ENCODE measurements at regions not wholly inside any gene's neighbourhood (a gene's known extent, or its start where the extent isn't known, plus 50 kb on each side); places are given as distances from the start of the nearest gene placed in this dataset.

DNA sequence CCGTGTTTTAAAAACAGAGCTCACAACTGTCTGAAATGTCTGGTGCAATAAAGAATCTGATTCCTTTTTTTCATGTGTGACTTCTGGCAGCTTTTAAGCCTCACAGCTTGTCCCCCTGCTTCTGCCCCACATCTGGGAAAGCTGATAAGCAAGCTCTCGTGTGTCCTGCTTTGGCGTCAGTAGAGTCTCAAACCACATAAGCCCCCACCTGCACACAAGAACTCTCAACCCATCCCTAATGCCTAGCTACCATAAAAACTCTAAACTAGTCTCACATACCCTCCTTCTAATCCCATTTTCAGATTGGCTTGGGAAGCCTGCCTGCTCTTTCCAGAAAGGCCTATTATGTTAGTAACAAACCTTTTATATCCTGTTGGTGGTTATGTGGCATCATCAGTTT is 94.6 kb upstream of the DAB1 start:
- DNase-seq (ENCODE audit: low spot score in 2 of 2) (no peak), ATAC-seq (replicated peaks; ENCODE audit: extremely low read depth, poor library complexity, severe bottlenecking) (no peak)
- Mint-ChIP-seq H3K4me1 (no peaks in the 10 kb centered on the region), H3K4me3 (no peak overlapping the region), H3K36me3 (ENCODE audit: insufficient read depth) (no peaks in the 10 kb centered on the region), H3K27ac (ENCODE audit: low read depth) (no peak overlapping the region), H3K9me3 (no peaks in the 10 kb centered on the region), H3K27me3 (peaks cover 28% of the 10 kb centered on the region)

DNA sequence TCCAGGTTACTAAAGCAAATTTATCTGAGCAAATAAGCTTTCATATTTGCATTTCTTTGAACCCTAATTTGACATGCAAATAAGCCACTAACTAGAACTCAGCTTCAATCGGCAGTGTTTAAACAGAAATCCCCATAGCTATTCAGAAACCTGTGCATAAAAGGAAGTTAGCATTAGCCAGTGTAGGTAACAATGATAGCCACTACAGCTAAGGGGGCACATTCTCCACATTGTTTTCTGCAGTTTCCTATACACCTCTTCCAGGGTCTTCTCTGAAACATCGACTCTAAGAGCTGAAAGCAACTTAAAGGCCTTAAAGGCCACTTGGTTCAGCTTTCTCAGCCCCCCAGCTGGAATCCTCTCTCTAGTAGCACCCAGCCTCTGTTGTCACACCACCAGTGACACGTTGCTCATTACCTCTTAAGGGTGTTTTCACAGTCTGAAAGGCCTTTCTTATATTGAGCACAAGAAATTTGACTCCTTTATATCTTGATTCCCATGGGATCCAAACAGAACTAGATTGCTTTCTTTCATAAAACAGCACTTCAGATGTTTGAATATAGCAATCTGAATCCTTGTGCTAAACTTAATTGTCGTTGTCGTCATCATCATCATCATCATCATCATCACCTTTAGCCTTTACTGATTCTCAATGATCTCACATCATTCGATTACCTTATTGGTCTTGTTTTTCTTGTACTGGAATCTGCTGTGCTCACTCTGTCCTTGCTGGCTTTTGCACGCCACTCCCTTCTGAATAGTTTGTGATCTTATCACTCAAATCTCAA is 93.9 kb upstream of the DAB1 start:
- Mint-ChIP-seq H3K4me1 (no peaks in the 10 kb centered on the region), H3K27ac (ENCODE audit: low read depth) (no peak overlapping the region), H3K9me3 (no peaks in the 10 kb centered on the region), H3K4me3 (no peak overlapping the region), H3K36me3 (ENCODE audit: insufficient read depth) (no peaks in the 10 kb centered on the region), H3K27me3 (peaks cover 35% of the 10 kb centered on the region)
- ATAC-seq (replicated peaks; ENCODE audit: extremely low read depth, poor library complexity, severe bottlenecking) (no peak), DNase-seq (ENCODE audit: low spot score in 2 of 2) (no peak)

DNA sequence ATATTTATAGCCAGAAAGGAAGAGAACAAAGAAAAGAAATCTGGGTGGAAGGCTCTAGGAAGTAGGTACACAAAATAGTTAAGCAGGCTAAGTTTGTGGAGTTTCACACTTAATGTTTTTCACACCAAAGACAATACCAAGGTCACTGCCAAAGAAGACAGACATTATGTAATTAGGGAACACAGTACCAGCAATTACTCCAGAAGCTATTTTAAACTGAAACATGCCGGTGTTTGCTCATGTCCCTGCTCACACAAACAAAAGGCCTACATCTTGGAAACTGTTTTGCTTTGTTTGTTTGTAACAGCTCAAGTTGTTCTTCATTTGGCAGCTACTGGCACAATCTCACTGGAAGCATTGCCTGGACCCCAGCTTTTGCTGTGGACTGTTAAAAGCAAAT is 88.5 kb upstream of the DAB1 start:
- ATAC-seq (replicated peaks; ENCODE audit: extremely low read depth, poor library complexity, severe bottlenecking) = no peak
- Mint-ChIP-seq H3K4me1 (no peaks in the 10 kb centered on the region), H3K9me3 (no peaks in the 10 kb centered on the region), H3K27ac (ENCODE audit: low read depth) (no peak overlapping the region), H3K27me3 (peaks cover 16% of the 10 kb centered on the region), H3K36me3 (ENCODE audit: insufficient read depth) (no peaks in the 10 kb centered on the region), H3K4me3 (no peak overlapping the region)
- no peak for DNase-seq (ENCODE audit: low spot score in 2 of 2)

DNA sequence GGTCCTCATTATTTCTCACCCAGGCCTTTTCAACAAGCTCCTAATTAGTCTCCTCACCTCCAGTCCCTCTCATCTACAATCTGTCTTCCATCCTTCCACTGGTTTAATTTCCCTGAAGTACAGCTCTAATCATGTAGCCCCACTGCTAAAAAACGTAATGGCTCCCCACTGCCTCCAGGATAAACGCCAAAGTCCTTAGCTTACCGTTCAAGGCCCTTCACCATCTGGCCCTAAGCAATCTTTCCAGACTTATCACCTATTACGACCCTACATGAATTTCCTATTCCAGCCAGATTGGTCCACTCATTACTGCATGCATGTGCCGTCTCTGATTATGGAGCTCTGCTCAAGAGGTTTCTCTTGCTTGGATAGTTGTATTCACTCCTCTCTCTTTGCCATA is 83.1 kb upstream of the DAB1 start:
- Mint-ChIP-seq H3K4me1 (no peaks in the 10 kb centered on the region), H3K27ac (ENCODE audit: low read depth) (no peak overlapping the region), H3K27me3 (no peaks in the 10 kb centered on the region), H3K36me3 (ENCODE audit: insufficient read depth) (no peaks in the 10 kb centered on the region), H3K4me3 (no peak overlapping the region), H3K9me3 (peaks cover 8% of the 10 kb centered on the region)
- DNase-seq (ENCODE audit: low spot score in 2 of 2) (no peak), ATAC-seq (replicated peaks; ENCODE audit: extremely low read depth, poor library complexity, severe bottlenecking) (no peak)

DNA sequence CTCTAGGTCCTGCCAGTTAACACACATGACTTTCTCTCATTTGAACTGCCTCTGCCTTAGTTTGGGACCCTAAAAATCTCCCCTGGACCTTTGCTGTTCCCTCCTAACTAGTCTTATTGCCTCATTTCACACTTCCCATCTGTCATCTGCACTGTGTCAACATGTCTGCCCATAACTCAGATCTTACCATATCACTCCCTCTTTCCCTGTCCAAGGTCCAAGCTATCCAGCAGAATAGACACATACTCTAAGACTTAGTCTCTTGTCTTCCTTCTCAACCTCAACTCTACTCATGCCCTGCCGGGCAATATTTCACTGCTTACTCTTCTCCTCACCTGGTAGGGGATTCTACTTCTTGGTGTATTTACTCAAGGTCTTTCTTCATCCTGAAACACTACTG is 79.5 kb upstream of the DAB1 start:
- H3K36me3 Mint-ChIP-seq (ENCODE audit: insufficient read depth) = no peaks in the 10 kb centered on the region
- H3K9me3 Mint-ChIP-seq = peaks cover 8% of the 10 kb centered on the region
- ATAC-seq (replicated peaks; ENCODE audit: extremely low read depth, poor library complexity, severe bottlenecking) = no peak
- H3K27ac Mint-ChIP-seq (ENCODE audit: low read depth) = no peak overlapping the region
- H3K4me3 Mint-ChIP-seq = no peak overlapping the region
- DNase-seq (ENCODE audit: low spot score in 2 of 2) = no peak
- H3K27me3 Mint-ChIP-seq = no peaks in the 10 kb centered on the region
- H3K4me1 Mint-ChIP-seq = no peaks in the 10 kb centered on the region

DNA sequence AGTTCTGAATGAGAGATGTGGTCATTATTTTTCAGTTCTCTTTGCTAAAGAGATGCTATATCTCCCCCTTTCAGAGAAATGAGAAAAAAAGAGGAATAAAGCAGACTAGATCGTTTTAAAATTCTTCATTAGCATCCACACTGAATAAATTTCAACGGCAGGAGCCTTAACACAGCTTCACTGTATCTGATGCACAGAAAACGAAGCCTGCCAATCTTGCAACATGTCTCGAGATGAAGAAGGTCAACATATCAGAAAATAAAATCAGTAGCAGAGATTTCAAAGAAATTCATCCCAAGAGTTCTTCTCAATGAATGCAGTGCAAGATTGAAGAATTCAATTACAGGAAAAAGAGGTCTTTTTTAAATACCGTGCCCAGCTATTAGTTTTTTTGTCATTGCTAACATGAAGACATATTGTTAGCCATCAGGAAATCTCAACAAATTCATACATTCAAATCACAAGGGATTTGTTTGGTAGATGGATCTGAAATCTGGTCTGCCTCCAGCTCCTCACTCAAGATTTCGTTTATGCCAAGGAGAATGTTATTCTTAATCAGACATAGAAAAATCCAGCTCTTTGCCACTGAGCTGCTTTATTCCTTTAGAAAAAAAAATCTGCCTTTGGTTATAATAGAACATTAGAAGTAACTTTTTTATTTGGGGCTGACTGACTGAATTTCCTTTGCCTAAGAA is 76.4 kb upstream of the DAB1 start:
- DNase-seq (ENCODE audit: low spot score in 2 of 2) = no peak
- H3K36me3 Mint-ChIP-seq (ENCODE audit: insufficient read depth) = no peaks in the 10 kb centered on the region
- H3K27ac Mint-ChIP-seq (ENCODE audit: low read depth) = no peak overlapping the region
- no peaks in the 10 kb centered on the region for H3K27me3 Mint-ChIP-seq
- H3K9me3 Mint-ChIP-seq = peaks cover 7% of the 10 kb centered on the region
- ATAC-seq (replicated peaks; ENCODE audit: extremely low read depth, poor library complexity, severe bottlenecking) = no peak
- H3K4me1 Mint-ChIP-seq = no peaks in the 10 kb centered on the region
- no peak overlapping the region for H3K4me3 Mint-ChIP-seq

DNA sequence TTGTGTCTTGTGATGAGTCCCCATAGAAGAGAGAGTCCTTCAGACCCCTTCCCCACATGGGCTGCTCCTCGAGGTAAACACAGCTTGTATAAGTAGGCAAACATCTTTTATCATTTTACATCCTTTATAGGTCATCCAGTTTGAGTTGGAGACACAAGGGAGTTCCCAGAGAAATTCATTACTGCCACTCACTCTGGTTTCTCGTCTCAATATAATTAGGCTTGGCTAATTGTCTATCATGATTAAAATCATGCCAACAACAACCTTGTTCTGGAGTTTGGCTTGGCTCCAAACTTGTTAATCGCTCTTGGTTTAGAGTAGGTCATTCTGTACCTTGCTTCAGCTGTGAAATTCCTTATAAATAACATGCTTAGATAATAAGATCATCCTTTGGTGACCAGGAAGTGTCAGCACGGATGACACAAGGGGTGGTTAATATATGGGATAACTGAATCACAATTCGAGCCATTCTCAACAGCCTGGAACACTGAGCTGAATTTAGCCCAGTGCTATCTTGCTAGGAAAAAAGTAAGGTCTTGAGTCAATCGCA is 70.7 kb upstream of the DAB1 start:
- peaks cover 15% of the 10 kb centered on the region for H3K9me3 Mint-ChIP-seq
- ATAC-seq (replicated peaks; ENCODE audit: extremely low read depth, poor library complexity, severe bottlenecking) = no peak
- no peaks in the 10 kb centered on the region for H3K4me1 Mint-ChIP-seq
- H3K4me3 Mint-ChIP-seq = no peak overlapping the region
- DNase-seq (ENCODE audit: low spot score in 2 of 2) = no peak
- no peaks in the 10 kb centered on the region for H3K36me3 Mint-ChIP-seq (ENCODE audit: insufficient read depth)
- no peak overlapping the region for H3K27ac Mint-ChIP-seq (ENCODE audit: low read depth)
- peaks cover 12% of the 10 kb centered on the region for H3K27me3 Mint-ChIP-seq

DNA sequence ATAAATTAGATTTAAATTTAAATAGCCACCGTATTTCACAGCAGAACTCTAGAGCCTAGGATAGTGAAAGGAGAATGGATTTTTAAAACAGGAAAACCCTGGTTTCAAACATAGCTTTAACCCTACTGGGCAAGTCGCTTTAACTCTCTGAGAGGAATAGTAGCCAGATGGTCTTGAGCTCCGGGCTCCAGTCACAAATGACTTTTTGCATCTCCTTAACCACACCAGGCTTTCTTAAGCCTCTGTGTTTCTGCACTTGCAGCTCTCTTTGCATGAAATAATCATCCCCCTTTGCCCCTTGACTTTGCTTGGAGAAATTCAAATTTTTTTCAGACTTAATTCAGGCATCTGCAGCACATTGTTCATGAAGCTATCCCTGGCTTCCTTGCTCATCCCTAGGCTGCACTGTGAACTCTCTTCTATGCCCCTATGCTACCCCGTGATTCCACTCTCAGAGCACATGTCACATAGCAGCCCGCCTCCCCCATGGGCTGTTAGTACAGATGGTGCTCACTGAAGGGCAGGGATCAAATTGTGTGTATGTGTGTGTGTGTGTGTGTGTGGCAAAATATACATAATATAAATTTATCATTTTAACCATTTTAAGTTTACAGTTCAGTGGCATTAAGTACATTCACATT is 68.8 kb upstream of the DAB1 start:
- Mint-ChIP-seq H3K27ac (ENCODE audit: low read depth) (no peak overlapping the region), H3K4me3 (no peak overlapping the region), H3K36me3 (ENCODE audit: insufficient read depth) (no peaks in the 10 kb centered on the region), H3K27me3 (peaks cover 12% of the 10 kb centered on the region), H3K4me1 (no peaks in the 10 kb centered on the region), H3K9me3 (peaks cover 11% of the 10 kb centered on the region)
- ATAC-seq (replicated peaks; ENCODE audit: extremely low read depth, poor library complexity, severe bottlenecking) = no peak
- DNase-seq (ENCODE audit: low spot score in 2 of 2) = no peak

DNA sequence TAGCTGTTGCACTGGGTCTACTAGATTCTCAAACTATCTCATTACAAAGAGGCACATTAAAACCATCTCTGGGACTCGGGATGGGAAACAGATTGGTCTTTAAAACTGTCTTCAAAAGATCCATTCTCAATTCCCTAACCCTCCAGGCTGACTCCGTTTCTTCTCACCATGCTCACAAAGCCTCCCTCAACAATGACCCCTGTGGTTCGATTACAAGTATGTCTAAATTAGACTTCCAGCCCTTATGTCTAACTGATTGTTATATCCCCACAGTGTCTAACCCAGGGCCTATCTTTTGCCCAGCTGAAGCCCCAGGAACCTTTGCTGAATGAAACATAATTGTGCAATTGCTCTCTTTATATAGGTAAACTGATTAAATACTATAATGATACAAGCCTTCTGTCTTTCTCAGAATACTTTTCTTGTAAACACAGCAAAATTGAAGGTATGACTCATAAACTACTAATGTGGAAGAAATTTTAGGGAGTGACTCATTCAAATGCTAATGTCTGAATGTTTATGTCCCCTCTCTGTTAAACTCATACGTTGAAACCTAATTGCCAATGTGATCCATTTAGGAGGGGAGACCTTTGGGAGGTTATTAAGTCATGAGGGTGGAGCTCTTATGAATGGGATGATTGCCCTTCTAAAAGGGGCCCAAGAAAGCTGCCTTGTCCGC is 65.6 kb upstream of the DAB1 start:
- Mint-ChIP-seq H3K27me3 (peaks cover 12% of the 10 kb centered on the region), H3K4me3 (no peak overlapping the region), H3K36me3 (ENCODE audit: insufficient read depth) (no peaks in the 10 kb centered on the region), H3K4me1 (no peaks in the 10 kb centered on the region), H3K9me3 (peaks cover 8% of the 10 kb centered on the region), H3K27ac (ENCODE audit: low read depth) (no peak overlapping the region)
- ATAC-seq (replicated peaks; ENCODE audit: extremely low read depth, poor library complexity, severe bottlenecking) (no peak), DNase-seq (ENCODE audit: low spot score in 2 of 2) (no peak)

DNA sequence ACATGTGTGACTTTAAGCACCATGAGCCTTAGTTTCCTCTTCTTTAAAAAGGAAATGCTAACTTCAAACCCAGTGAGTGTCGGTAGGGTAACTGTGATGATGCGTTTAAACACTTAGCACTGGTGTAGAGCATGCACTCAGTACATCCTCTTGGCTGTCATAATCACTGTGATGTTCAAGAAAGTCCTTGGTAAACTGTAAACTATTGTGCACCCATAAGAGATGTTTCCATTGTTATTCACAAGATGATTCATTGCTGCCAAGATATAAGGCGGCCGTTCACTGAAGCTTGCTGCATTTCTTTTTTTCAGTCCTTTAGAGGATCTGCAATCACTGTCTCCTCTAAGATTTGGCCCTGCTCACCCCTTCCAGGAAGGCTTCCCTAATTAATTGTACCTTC is 61.8 kb upstream of the DAB1 start:
- DNase-seq (ENCODE audit: low spot score in 2 of 2) = no peak
- H3K36me3 Mint-ChIP-seq (ENCODE audit: insufficient read depth) = no peaks in the 10 kb centered on the region
- H3K4me1 Mint-ChIP-seq = no peaks in the 10 kb centered on the region
- no peak for ATAC-seq (replicated peaks; ENCODE audit: extremely low read depth, poor library complexity, severe bottlenecking)
- H3K27me3 Mint-ChIP-seq = no peaks in the 10 kb centered on the region
- H3K4me3 Mint-ChIP-seq = no peak overlapping the region
- H3K9me3 Mint-ChIP-seq = no peaks in the 10 kb centered on the region
- no peak overlapping the region for H3K27ac Mint-ChIP-seq (ENCODE audit: low read depth)

DNA sequence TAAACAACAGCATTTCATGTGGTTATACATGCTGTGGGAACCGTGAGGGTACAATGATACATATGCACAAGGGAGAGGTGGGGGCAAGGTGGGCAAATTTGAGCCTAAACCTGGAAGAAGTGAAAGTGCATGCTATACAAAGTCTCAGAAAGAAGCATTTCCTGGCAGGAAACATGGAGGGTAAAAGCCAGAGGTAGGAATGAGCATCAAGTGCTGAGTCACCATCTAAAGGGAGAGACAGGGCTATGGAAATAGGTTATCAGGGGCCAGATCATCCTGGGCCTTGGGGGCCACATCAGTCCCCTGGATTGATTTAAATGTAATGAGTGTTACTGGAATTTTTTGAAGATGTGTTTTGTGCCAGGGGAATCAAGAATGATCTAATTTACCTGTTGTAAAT is 60.1 kb upstream of the DAB1 start:
- Mint-ChIP-seq H3K9me3 (no peaks in the 10 kb centered on the region), H3K4me3 (no peak overlapping the region), H3K27ac (ENCODE audit: low read depth) (no peak overlapping the region), H3K36me3 (ENCODE audit: insufficient read depth) (no peaks in the 10 kb centered on the region), H3K27me3 (no peaks in the 10 kb centered on the region), H3K4me1 (no peaks in the 10 kb centered on the region)
- ATAC-seq (replicated peaks; ENCODE audit: extremely low read depth, poor library complexity, severe bottlenecking) (no peak), DNase-seq (ENCODE audit: low spot score in 2 of 2) (no peak)

DNA sequence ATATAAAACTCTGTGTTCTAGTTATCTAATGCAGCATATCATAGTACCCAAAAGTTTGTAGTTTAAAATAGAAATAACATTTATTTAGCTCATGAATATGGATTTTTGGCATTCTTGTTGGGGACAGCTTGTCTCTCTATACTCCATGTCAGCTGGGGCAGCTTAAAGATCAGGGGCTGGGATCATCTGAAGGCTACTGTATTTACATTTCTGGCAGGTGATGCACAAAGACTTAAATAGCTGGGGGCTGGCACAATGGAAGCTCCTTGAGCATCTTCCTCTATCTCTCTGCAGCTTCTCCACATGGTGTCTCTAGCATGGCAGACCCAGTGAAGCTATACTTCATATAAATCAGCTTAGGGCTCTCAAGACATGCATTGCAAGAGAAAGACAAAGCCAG is 55.6 kb upstream of the DAB1 start:
- Mint-ChIP-seq H3K27me3 (no peaks in the 10 kb centered on the region), H3K27ac (ENCODE audit: low read depth) (no peak overlapping the region), H3K9me3 (no peaks in the 10 kb centered on the region), H3K4me3 (no peak overlapping the region), H3K4me1 (no peaks in the 10 kb centered on the region), H3K36me3 (ENCODE audit: insufficient read depth) (no peaks in the 10 kb centered on the region)
- DNase-seq (ENCODE audit: low spot score in 2 of 2) = no peak
- no peak for ATAC-seq (replicated peaks; ENCODE audit: extremely low read depth, poor library complexity, severe bottlenecking)

All from central memory CD8-positive, alpha-beta T cell (primary cell).